A673 (cell line): ENCODE measurements at regions not wholly inside any gene's neighbourhood (a gene's known extent, or its start where the extent isn't known, plus 50 kb on each side); places are given as distances from the start of the nearest gene placed in this dataset.

Experiments
- BruUV-seq: library from RNA; stranded (reverse); fragments of 400-500 nt; replicated peaks from 2 replicates; lab custom pipeline; 2021; lab: Mats Ljungman, UMichigan
- CTCF ChIA-PET: fragments of 300-600 bp; sonication (Branson Sonifier 250); formaldehyde crosslinking; loops from one replicate; lab custom pipeline; 2022; ENCODE audit warnings: antibody characterized with exemption; lab: Charles Lee
- POLR2A ChIA-PET: fragments of 300-600 bp; sonication (Branson Sonifier 250); formaldehyde crosslinking; loops from one replicate; lab custom pipeline; 2022; ENCODE audit warnings: antibody characterized with exemption; ENCODE audit not compliant: low non-redundant PET; lab: Charles Lee
- DNase-seq: peaks from one replicate; pipeline ENCODE4 v3.0.0-alpha.2; 2015; ENCODE audit warnings: low spot score
- H3K27ac ChIP-seq: fragments of 200-600 bp; sonication (generic); 2 replicates; pipeline ENCODE4 v1.5.1; 2016; ENCODE audit warnings: mixed run types, low read depth, mild to moderate bottlenecking, mixed read lengths, antibody characterized with exemption, low read length; ENCODE audit not compliant: poor library complexity, severe bottlenecking
- H3K27me3 ChIP-seq: fragments of 200-600 bp; sonication (generic); replicated peaks from 2 replicates; pipeline ENCODE4 v1.6.1; 2017; ENCODE audit warnings: mixed run types, low read depth, mild to moderate bottlenecking, mixed read lengths, antibody characterized with exemption, low read length; ENCODE audit not compliant: insufficient read depth, poor library complexity
- H3K36me3 ChIP-seq: fragments of 200-600 bp; sonication (generic); 2 replicates; pipeline ENCODE4 v1.6.1; 2016; ENCODE audit warnings: mixed run types, mild to moderate bottlenecking, mixed read lengths, antibody characterized with exemption, low read length; ENCODE audit not compliant: insufficient read depth, poor library complexity, severe bottlenecking
- H3K4me1 ChIP-seq: fragments of 200-600 bp; sonication (generic); 2 replicates; pipeline ENCODE4 v1.6.1; 2017; ENCODE audit warnings: mixed run types, mild to moderate bottlenecking, mixed read lengths, antibody characterized with exemption, low read length; ENCODE audit not compliant: insufficient read depth, poor library complexity, severe bottlenecking
- H3K4me3 ChIP-seq: fragments of 200-600 bp; sonication (generic); 2 replicates; pipeline ENCODE4 v1.5.1; 2016; ENCODE audit warnings: low read depth, mixed run types, mild to moderate bottlenecking, mixed read lengths, low read length; ENCODE audit not compliant: poor library complexity, severe bottlenecking
- H3K9me3 ChIP-seq: fragments of 200-600 bp; sonication (generic); 2 replicates; pipeline ENCODE4 v1.6.1; 2016; ENCODE audit warnings: mixed run types, low read depth, mild to moderate bottlenecking, mixed read lengths, antibody characterized with exemption, low read length; ENCODE audit not compliant: poor library complexity, severe bottlenecking
- EZH2 ChIP-seq: fragments of 200-600 bp; sonication (generic); IDR thresholded peaks from 2 replicates; pipeline ENCODE4 v1.6.1; 2017; ENCODE audit warnings: borderline replicate concordance, low read depth, mild to moderate bottlenecking, mixed read lengths, antibody characterized with exemption, low read length; ENCODE audit not compliant: poor library complexity, severe bottlenecking
- intact Hi-C: fragments of 100-400 bp; cut with micrococcal nuclease; formaldehyde crosslinking; loops from one replicate; pipeline ENCODE4 v1.10.0; 2022; ENCODE audit not compliant: unreplicated experiment
- TF ChIP-seq, protein P1 (sequence below): fragments of 300-800, 200-600 bp; sonication (generic); conservative IDR thresholded peaks from 2 replicates; pipeline ENCODE4 v1.5.1; 2017; ENCODE audit warnings: low read depth, mild to moderate bottlenecking, antibody characterized with exemption, low read length, moderate library complexity, mixed read lengths

DNA sequence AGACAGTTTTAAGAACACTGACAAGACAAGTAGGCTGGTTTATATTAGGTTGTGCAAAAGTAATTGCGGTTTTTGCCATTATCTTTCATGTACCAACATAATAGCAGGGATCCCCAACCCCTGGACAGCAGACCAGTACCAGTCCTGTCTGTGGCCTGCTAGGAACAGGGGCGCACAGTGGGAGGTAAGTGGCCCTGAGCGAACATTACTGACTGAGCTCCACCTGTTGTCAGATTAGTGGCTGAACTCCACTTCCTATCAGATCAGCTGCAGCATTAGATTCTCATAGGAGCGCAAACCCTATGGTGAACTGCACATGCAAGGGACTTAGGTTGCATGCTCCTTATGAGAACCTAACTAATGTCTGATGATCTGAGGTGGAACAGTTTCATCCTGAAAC lies 921.9 kb downstream of the CCDC85A start:
- H3K9me3 ChIP-seq: peaks cover 4% of the 10 kb centered on the region
- DNase-seq: no peak
- intact Hi-C loops: no loop called here
- no peak overlapping the region for H3K27ac ChIP-seq
- no TSS peak for BruUV-seq
- TF ChIP-seq EZH2: no peak
- TF ChIP-seq, protein P1, sequence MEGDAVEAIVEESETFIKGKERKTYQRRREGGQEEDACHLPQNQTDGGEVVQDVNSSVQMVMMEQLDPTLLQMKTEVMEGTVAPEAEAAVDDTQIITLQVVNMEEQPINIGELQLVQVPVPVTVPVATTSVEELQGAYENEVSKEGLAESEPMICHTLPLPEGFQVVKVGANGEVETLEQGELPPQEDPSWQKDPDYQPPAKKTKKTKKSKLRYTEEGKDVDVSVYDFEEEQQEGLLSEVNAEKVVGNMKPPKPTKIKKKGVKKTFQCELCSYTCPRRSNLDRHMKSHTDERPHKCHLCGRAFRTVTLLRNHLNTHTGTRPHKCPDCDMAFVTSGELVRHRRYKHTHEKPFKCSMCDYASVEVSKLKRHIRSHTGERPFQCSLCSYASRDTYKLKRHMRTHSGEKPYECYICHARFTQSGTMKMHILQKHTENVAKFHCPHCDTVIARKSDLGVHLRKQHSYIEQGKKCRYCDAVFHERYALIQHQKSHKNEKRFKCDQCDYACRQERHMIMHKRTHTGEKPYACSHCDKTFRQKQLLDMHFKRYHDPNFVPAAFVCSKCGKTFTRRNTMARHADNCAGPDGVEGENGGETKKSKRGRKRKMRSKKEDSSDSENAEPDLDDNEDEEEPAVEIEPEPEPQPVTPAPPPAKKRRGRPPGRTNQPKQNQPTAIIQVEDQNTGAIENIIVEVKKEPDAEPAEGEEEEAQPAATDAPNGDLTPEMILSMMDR: no peak
- no peaks in the 10 kb centered on the region for H3K27me3 ChIP-seq
- no peaks in the 10 kb centered on the region for H3K4me1 ChIP-seq
- no peaks in the 10 kb centered on the region for H3K36me3 ChIP-seq
- ChIA-PET POLR2A (no interaction called here), CTCF (no interaction called here)
- no peak overlapping the region for H3K4me3 ChIP-seq

GRCh38 chr2:57107353-57107752 lies 923.6 kb downstream of the CCDC85A start:
- ChIA-PET POLR2A (no interaction called here), CTCF (no interaction called here)
- intact Hi-C loops: no loop called here
- Histone ChIP-seq H3K27me3 (no peaks in the 10 kb centered on the region), H3K4me1 (no peaks in the 10 kb centered on the region), H3K9me3 (no peaks in the 10 kb centered on the region), H3K36me3 (no peaks in the 10 kb centered on the region), H3K27ac (no peak overlapping the region), H3K4me3 (no peak overlapping the region)
- no peak for DNase-seq
- BruUV-seq: no TSS peak
- TF ChIP-seq, protein P1: no peak
- TF ChIP-seq EZH2: no peak

GRCh38 chr2:57111531-57111930 lies 927.7 kb downstream of the CCDC85A start:
- CTCF ChIA-PET: no interaction called here

More at GRCh38 chr2:57111531-57111930, 927.7 kb downstream of the CCDC85A start:
- Histone ChIP-seq H3K27me3 (no peaks in the 10 kb centered on the region), H3K4me3 (no peak overlapping the region), H3K36me3 (no peaks in the 10 kb centered on the region), H3K27ac (no peak overlapping the region), H3K4me1 (no peaks in the 10 kb centered on the region), H3K9me3 (no peaks in the 10 kb centered on the region)
- no TSS peak for BruUV-seq
- POLR2A ChIA-PET: no interaction called here
- intact Hi-C loops: no loop called here
- no peak for TF ChIP-seq EZH2
- TF ChIP-seq, protein P1: no peak
- no peak for DNase-seq
